ENCODE measurements at regions not wholly inside any gene's neighbourhood (a gene's known extent, or its start where the extent isn't known, plus 50 kb on each side); places are given as distances from the start of the nearest gene placed in this dataset.
"Not testable (repeated sequence)": the region's sequence is repeated elsewhere in the genome, so short reads cannot be mapped to it uniquely, and the experiment has no call there.

DNA sequence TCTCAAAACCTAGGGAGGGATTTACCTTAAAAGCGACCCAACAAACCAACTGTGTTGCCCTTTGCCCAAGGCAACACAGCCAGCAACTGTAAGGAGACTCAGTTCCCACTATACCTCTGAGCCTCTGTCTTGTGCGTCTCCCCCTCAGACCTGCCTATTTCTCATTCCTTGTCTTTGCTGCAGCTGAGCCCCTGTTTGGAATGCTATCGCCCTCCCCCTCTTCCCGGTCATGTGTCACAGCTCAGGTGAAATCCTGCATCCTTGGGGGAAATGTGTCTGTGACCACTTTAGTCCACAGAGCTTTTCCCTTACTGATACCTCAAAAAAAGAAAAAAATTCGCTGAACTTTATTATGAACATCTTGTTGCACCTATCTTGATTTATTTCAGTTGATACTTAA, 52.0 kb upstream of the LRIG1 start:
- H3K27me3 ChIP-seq (replicated peaks): no peaks in the 10 kb centered on the region
- no peaks in the 10 kb centered on the region for H3K36me3 ChIP-seq
- no peaks in the 10 kb centered on the region for H3K9me3 ChIP-seq (replicated peaks)
- no peak overlapping the region for H3K27ac ChIP-seq
- DNase-seq (ENCODE audit: low read depth in 1 of 2, low spot score in 2 of 2): peak in 1 of 2 experiments; percentile 7
- no peak overlapping the region for H3K4me3 ChIP-seq
- H3K4me1 ChIP-seq (replicated peaks): peaks cover 27% of the 10 kb centered on the region

DNA sequence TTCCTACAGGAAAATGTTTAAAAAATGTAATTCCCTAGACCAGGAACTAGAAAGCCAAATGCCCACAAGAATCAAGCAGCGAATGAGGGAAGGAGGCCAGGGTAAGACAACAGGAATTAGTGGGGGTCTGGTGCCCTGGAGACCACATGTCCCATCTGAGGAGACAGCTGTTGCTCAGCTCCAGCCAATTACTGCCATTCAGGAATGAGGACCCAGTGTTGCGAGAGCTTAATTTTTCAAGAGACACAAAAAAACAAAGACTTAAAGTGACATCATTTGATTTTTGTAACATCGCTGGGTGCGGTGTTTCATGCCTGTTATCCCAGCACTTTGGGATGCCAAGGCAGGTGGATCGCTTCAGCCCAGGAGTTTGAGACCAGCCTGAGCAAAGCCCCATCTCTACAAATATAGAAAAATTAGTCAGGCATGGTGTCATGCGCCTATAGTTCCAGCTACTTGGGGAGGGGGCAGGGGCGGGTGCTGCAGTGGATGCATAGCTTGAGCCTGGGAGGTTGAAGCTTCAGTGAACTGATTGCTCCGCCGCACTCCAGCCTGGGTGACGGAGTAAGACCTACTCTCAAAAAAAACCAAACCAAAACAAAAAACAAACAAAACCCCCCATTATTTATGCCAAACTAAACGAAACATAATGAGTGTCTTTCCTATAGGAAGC, 52.8 kb upstream of the LRIG1 start:
- Histone ChIP-seq H3K36me3 (no peaks in the 10 kb centered on the region), H3K9me3 (replicated peaks) (no peaks in the 10 kb centered on the region), H3K4me1 (replicated peaks) (peaks cover 27% of the 10 kb centered on the region), H3K27ac (peak overlapping the region; percentile 59), H3K4me3 (peak overlapping the region; percentile 23), H3K27me3 (replicated peaks) (no peaks in the 10 kb centered on the region)
- DNase-seq (ENCODE audit: low read depth in 1 of 2, low spot score in 2 of 2): peak; percentile 5 to 42

DNA sequence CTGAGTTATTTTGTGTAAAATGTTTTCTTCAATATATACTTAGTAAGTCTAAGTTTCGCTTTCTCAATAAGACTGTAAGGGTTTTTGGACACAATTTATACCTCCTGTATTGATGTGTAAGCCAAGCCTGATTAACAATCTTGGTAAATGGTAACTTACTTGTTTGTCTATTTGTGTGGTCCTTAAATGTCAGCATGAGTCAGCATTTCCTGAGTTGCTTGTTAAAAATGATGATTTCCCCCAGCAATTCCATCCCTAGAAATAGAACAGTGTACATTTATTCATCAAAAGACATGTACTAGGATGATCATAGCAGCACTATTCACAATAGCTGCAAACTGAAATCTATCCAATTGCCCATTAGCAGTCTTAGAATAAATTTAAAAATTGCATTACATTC, 53.4 kb upstream of the LRIG1 start:
- H3K4me1 ChIP-seq (replicated peaks): peaks cover 27% of the 10 kb centered on the region
- H3K36me3 ChIP-seq: no peaks in the 10 kb centered on the region
- no peaks in the 10 kb centered on the region for H3K9me3 ChIP-seq (replicated peaks)
- H3K27me3 ChIP-seq (replicated peaks): no peaks in the 10 kb centered on the region
- peak overlapping the region; percentile 59 for H3K27ac ChIP-seq
- H3K4me3 ChIP-seq: peak overlapping the region; percentile 23
- peak in 1 of 2 experiments; percentile 5 for DNase-seq (ENCODE audit: low read depth in 1 of 2, low spot score in 2 of 2)

DNA sequence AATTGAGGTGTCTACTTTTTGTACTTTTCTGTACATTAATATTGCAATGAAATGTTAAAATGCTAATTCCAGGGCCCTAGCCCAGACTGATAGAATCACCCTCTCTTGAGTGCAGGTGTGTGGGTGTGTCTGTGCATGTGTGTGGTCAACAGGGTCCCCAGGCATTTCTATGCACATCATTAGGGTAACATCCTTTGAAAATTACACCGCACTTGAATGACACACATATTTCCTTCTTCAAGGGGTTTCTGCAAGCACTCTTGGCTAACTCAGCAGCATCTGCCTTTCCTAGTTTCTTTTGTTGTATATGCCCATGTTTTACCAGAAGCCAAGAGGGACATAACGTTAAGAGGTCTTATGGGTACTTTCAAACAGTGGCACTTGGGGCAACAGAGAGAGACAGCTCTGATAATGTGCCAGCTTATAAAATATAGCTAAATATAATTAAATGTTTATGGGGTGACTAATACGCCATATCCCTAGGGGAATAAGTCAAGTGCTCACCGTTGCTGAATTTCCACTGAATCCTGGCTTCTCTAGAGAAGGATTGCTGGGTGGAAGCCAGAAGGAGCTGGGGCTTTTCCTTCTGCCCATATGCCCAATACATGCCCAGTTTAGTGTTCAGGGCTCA, 54.5 kb upstream of the LRIG1 start:
- peaks cover 27% of the 10 kb centered on the region for H3K4me1 ChIP-seq (replicated peaks)
- DNase-seq (ENCODE audit: low read depth in 1 of 2, low spot score in 2 of 2): peak; percentile 33 to 47
- no peaks in the 10 kb centered on the region for H3K36me3 ChIP-seq
- H3K9me3 ChIP-seq (replicated peaks): no peaks in the 10 kb centered on the region
- no peak overlapping the region for H3K4me3 ChIP-seq
- H3K27me3 ChIP-seq (replicated peaks): no peaks in the 10 kb centered on the region
- H3K27ac ChIP-seq: no peak overlapping the region

- Histone ChIP-seq H3K36me3 (no peaks in the 10 kb centered on the region), H3K4me1 (replicated peaks) (peaks cover 27% of the 10 kb centered on the region), H3K27ac (no peak overlapping the region), H3K27me3 (replicated peaks) (no peaks in the 10 kb centered on the region), H3K4me3 (no peak overlapping the region), H3K9me3 (replicated peaks) (no peaks in the 10 kb centered on the region)
- DNase-seq (ENCODE audit: low read depth in 1 of 2, low spot score in 2 of 2): no peak
Measured at GRCh38 chr3:66557170-66557569, 56.3 kb upstream of the LRIG1 start.

DNA sequence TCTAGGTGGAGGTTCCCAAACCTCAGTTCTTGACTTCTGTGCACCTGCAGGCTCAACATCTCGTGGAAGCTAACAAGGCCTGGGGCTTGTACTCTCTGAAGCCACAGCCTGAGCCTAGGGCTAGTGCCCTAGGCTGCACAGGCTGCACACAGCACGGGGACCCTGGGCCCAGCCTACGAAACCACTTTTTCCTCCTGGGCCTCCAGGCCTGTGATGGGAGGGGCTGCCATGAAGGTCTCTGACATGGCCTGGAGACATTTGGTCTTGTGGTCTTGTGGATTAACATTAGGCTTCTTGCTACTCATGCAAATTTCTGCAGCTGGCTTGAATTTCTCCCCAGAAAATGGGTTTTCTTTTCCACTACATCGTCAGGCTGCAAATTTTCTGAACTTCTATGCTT, 59.1 kb upstream of the LRIG1 start:
- peaks cover 11% of the 10 kb centered on the region for H3K4me1 ChIP-seq (replicated peaks)
- not testable (repeated sequence) for H3K4me3 ChIP-seq; H3K27ac ChIP-seq; H3K9me3 ChIP-seq (replicated peaks); H3K27me3 ChIP-seq (replicated peaks); H3K36me3 ChIP-seq; DNase-seq (ENCODE audit: low read depth in 1 of 2, low spot score in 2 of 2)

GRCh38 chr3:66561367-66561766, 60.5 kb upstream of the LRIG1 start:
- peak in 1 of 2 experiments; percentile 5 for DNase-seq (ENCODE audit: low read depth in 1 of 2, low spot score in 2 of 2)
- H3K36me3 ChIP-seq: no peaks in the 10 kb centered on the region
- no peaks in the 10 kb centered on the region for H3K4me1 ChIP-seq (replicated peaks)
- no peak overlapping the region for H3K4me3 ChIP-seq
- H3K27me3 ChIP-seq (replicated peaks): no peaks in the 10 kb centered on the region
- H3K9me3 ChIP-seq (replicated peaks): no peaks in the 10 kb centered on the region
- H3K27ac ChIP-seq: no peak overlapping the region

- no peak for DNase-seq (ENCODE audit: low read depth in 1 of 2, low spot score in 2 of 2)
- no peak overlapping the region for H3K27ac ChIP-seq
- no peaks in the 10 kb centered on the region for H3K27me3 ChIP-seq (replicated peaks)
- no peaks in the 10 kb centered on the region for H3K4me1 ChIP-seq (replicated peaks)
- H3K4me3 ChIP-seq: no peak overlapping the region
- H3K36me3 ChIP-seq: no peaks in the 10 kb centered on the region
- H3K9me3 ChIP-seq (replicated peaks): no peaks in the 10 kb centered on the region
Measured at GRCh38 chr3:66565301-66565700, 64.5 kb upstream of the LRIG1 start.

DNA sequence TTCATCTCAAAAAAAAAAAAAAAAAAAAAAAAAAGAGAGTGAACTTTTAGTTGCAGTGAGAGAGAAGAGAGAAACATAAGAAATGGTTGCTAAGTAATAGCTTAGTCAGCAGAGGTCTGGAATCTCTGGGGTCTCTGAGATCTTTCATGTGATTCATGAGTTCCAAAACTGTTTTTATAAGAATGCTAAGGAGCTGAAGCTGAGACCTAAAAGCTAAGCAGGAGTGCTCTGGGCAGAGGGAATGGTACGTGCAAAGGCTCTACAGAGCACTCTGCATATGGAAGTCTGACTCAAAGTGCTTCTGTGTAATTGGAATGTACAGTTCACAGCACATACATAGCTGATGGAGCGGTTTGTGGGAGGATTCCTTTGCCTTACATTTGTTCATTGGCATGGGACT, 66.3 kb upstream of the LRIG1 start:
- H3K4me3 ChIP-seq: no peak overlapping the region
- no peak overlapping the region for H3K27ac ChIP-seq
- H3K27me3 ChIP-seq (replicated peaks): no peaks in the 10 kb centered on the region
- no peaks in the 10 kb centered on the region for H3K36me3 ChIP-seq
- H3K4me1 ChIP-seq (replicated peaks): no peaks in the 10 kb centered on the region
- H3K9me3 ChIP-seq (replicated peaks): no peaks in the 10 kb centered on the region
- DNase-seq (ENCODE audit: low read depth in 1 of 2, low spot score in 2 of 2): no peak

DNA sequence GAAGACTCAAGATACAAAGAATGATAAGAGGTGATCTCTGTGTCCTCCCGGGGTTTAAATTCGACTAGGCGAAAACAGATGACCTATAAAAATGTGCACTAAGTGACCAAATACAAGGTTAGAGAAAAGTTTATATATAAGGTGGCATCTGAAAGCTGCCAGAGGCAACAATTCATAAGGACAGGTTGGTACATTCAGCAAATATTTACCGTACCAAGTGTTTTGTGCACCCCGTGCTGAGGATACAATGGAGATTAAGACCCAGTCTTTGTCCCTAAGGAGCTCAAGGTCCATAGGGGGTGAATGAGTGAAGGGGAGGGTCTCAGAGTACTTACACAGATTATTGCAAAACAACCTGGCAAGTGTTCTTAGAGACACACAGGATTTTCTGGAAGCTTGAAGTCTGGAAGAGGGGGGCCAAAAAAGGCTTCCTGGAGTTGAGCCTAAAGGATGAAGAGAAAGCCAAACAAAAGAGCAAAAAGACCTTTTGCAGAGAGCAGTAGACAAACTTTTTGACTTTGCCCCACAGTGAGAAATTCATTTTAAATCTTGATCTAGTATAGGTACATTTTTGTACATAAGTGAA, 71.4 kb upstream of the LRIG1 start:
- H3K4me3 ChIP-seq: no peak overlapping the region
- DNase-seq (ENCODE audit: low read depth in 1 of 2, low spot score in 2 of 2): no peak
- no peak overlapping the region for H3K27ac ChIP-seq
- no peaks in the 10 kb centered on the region for H3K27me3 ChIP-seq (replicated peaks)
- no peaks in the 10 kb centered on the region for H3K4me1 ChIP-seq (replicated peaks)
- no peaks in the 10 kb centered on the region for H3K36me3 ChIP-seq
- no peaks in the 10 kb centered on the region for H3K9me3 ChIP-seq (replicated peaks)

DNA sequence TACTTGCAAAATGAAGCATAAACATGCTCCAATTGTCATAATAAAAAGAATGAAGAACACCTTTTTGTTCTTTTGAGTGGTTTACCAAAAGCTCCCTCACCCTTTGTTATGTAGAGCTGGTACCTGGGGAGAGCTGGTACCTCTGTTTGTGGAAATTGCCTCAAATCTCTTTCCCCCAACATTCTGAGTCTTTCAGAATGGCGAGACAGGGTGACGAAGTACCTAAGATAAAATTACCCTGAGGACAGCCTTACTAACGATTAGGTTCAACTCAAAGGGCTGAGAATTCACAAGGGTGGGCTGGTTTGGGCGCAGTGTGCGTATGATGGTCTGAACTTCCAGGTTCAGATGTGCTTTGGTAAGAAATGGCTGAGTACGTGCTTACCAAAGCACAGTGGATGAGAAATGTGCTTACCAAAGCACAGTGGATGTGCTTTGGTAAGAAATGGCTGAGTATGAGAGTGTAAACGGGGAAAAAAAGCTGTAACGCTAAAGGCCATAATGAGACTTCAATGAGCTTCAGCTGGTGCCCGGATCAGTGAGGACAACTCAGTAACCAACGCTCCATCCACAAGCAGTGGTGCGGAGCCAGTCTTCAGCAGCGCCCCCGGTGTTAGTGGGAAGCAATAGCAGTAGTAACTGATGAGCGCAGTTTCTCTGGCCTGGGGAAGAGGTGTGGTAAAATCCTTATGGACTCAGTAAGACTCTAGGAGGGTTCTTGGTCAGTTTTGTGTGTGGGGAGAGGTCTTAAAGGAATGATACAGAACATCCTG, 72.3 kb upstream of the LRIG1 start:
- H3K36me3 ChIP-seq: no peaks in the 10 kb centered on the region
- no peak overlapping the region for H3K27ac ChIP-seq
- DNase-seq (ENCODE audit: low read depth in 1 of 2, low spot score in 2 of 2): no peak
- H3K4me1 ChIP-seq (replicated peaks): no peaks in the 10 kb centered on the region
- no peaks in the 10 kb centered on the region for H3K9me3 ChIP-seq (replicated peaks)
- H3K4me3 ChIP-seq: no peak overlapping the region
- no peaks in the 10 kb centered on the region for H3K27me3 ChIP-seq (replicated peaks)

DNA sequence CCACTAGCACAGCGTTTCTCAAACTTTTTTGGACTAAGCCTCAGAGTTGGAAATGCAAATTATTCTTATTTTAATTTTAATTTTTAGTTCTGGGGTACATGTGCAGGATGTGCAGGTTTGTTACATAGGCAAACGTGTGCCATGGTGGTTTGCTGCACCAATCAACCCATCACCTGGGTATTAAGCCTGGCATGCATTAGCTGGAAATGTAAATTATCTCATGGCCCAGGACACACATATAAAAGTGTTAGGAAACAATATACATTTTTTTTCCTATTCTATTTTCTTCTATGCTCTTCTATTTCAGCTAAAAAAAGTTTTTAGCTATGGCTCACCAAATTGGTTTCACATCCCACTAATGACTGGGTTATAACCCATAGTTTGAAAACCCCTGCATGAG, 73.3 kb upstream of the LRIG1 start:
- H3K4me3 ChIP-seq: no peak overlapping the region
- H3K9me3 ChIP-seq (replicated peaks): no peaks in the 10 kb centered on the region
- no peaks in the 10 kb centered on the region for H3K27me3 ChIP-seq (replicated peaks)
- H3K36me3 ChIP-seq: no peaks in the 10 kb centered on the region
- no peak overlapping the region for H3K27ac ChIP-seq
- no peaks in the 10 kb centered on the region for H3K4me1 ChIP-seq (replicated peaks)
- DNase-seq (ENCODE audit: low read depth in 1 of 2, low spot score in 2 of 2): no peak

DNA sequence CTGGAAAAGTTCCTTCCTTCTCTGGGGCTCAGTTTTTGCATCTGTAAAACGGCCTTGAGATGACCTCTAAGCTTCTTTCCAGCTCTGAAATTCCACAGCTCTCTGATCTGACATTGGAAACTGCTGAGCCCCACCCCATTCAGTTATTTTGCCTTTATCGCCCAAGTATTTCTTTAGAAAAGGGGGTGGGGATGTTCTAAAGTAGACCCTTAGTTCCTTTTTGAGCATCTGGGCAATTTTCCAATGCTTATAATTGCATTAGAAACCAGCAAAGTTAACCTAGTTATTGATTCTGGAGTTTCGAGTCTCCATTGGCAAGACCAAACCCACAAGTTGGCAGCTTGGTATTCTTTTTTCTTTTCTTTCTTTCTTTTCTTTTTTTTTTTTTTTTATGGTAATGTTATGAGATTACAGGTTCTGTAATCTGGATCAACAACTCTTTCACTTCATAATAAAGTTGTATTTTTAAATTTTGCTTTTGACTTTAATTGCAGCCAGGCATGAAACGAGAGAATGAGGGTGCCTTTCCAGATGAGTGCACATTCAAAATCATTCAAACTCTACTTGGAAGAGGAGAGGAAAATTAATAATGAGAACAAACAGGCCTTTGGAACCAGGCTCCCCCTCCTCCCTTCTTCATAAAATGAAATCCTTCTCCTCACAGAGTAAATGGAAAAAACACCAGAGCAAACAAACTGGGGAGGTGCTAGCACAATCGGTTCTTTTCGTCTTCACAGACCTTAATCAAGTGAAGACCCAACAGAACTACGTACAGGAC, 76.8 kb upstream of the LRIG1 start:
- H3K9me3 ChIP-seq (replicated peaks): no peaks in the 10 kb centered on the region
- H3K27me3 ChIP-seq (replicated peaks): no peaks in the 10 kb centered on the region
- no peak for DNase-seq (ENCODE audit: low read depth in 1 of 2, low spot score in 2 of 2)
- H3K36me3 ChIP-seq: no peaks in the 10 kb centered on the region
- H3K4me1 ChIP-seq (replicated peaks): no peaks in the 10 kb centered on the region
- no peak overlapping the region for H3K27ac ChIP-seq
- H3K4me3 ChIP-seq: no peak overlapping the region

Measured in SJSA1 (cell line).